ENCODE measurements at regions not wholly inside any gene's neighbourhood (a gene's known extent, or its start where the extent isn't known, plus 50 kb on each side); places are given as distances from the start of the nearest gene placed in this dataset.
"Not testable (repeated sequence)": the region's sequence is repeated elsewhere in the genome, so short reads cannot be mapped to it uniquely, and the experiment has no call there.

DNA sequence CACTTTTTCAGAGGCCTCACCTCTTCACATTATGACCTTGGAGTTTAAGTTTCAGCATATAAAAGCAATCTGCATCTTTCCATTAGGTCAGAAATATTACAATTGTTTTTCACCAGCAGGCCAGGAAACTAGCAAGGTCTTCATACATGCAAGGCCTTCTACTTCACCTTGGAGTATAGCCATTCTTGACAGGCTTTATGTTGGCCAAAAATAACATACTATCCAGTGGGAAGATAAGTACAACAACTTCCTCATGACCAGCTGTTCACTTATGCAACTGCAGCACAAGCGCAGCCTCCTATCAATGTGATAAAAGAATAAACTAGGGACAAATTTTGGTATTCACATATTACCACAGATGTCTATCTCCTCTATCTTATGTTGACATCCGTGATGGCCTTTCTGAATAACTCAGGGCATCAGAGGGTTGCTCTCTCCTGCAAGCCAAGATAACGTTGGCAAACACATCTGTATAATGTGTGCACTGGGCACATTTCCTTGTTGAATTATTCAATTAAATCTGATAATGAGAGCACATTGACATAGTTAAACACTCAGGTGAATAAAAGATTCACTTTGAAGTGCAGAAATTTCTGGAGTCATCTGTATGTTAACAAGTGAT is 239.8 kb downstream of the FZD1 start:
- Mint-ChIP-seq H3K27me3 (no peaks in the 10 kb centered on the region), H3K4me3 (no peak overlapping the region), H3K36me3 (ENCODE audit: low read depth) (no peaks in the 10 kb centered on the region), H3K27ac (no peak overlapping the region), H3K9me3 (peaks cover 2% of the 10 kb centered on the region), H3K4me1 (no peaks in the 10 kb centered on the region)
- ChIA-PET POLR2A (no interaction called here), CTCF (no interaction called here)
- no peak for DNase-seq
- intact Hi-C loops (cut with micrococcal nuclease) = no loop called here
- TF ChIP-seq, protein P1, sequence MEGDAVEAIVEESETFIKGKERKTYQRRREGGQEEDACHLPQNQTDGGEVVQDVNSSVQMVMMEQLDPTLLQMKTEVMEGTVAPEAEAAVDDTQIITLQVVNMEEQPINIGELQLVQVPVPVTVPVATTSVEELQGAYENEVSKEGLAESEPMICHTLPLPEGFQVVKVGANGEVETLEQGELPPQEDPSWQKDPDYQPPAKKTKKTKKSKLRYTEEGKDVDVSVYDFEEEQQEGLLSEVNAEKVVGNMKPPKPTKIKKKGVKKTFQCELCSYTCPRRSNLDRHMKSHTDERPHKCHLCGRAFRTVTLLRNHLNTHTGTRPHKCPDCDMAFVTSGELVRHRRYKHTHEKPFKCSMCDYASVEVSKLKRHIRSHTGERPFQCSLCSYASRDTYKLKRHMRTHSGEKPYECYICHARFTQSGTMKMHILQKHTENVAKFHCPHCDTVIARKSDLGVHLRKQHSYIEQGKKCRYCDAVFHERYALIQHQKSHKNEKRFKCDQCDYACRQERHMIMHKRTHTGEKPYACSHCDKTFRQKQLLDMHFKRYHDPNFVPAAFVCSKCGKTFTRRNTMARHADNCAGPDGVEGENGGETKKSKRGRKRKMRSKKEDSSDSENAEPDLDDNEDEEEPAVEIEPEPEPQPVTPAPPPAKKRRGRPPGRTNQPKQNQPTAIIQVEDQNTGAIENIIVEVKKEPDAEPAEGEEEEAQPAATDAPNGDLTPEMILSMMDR (IDR thresholded peaks at IDR 0.05) = no peak
- ATAC-seq (ENCODE audit: low read depth) = no peak

DNA sequence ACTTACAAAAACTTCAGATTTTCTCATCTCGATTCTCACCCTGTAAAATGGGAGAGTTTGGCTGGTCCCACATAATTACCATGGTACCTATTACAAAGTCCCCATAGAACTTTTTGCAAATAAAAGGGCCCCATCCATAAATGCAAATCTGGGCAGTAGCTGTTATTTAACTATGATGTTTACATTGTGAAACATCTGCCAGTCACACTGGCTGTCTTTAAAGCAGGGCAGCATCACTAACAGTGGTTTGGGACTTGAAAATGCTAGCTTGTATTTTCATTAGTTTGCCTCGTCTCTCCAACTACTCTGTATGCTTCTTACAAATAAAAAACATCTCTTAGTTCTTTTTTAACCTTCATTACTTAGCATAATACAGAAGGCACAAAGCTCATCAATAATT is 240.7 kb downstream of the FZD1 start:
- no peak overlapping the region for H3K4me3 Mint-ChIP-seq
- no peaks in the 10 kb centered on the region for H3K27me3 Mint-ChIP-seq
- H3K4me1 Mint-ChIP-seq = no peaks in the 10 kb centered on the region
- ChIA-PET CTCF (no interaction called here), POLR2A (no interaction called here)
- peaks cover 2% of the 10 kb centered on the region for H3K9me3 Mint-ChIP-seq
- TF ChIP-seq, protein P1 (IDR thresholded peaks at IDR 0.05) = no peak
- intact Hi-C loops (cut with micrococcal nuclease) = no loop called here
- DNase-seq = no peak
- no peak overlapping the region for H3K27ac Mint-ChIP-seq
- no peaks in the 10 kb centered on the region for H3K36me3 Mint-ChIP-seq (ENCODE audit: low read depth)
- ATAC-seq (ENCODE audit: low read depth) = no peak

DNA sequence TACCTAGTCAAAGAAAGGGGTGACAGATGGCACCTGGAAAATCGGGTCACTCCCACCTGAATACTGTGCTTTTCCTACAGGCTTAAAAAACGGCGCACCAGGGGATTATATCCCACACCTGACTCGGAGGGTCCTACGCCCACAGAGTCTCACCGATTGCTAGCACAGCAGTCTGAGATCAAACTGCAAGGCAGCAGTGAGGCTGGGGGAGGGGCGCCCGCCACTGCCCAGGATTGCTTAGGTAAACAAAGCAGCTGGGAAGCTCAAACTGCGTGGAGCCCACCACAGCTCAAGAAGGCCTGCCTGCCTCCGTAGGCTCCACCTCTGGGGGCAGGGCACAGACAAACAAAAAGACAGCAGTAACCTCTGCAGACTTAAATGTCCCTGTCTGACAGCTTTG is 242.7 kb downstream of the FZD1 start:
- CTCF ChIA-PET = not testable (repeated sequence)

DNA sequence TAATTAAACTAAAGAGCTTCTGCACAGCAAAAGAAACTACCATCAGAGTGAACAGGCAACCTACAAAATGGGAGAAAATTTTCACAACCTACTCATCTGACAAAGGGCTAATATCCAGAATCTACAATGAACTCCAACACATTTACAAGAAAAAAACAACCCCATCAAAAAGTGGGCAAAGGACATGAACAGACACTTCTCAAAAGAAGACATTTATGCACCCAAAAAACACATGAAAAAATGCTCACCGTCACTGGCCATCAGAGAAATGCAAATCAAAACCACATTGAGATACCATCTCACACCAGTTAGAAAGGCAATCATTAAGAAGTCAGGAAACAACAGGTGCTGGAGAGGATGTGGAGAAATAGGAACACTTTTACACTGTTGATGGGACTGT is 247.6 kb downstream of the FZD1 start:
- intact Hi-C loops (cut with micrococcal nuclease); ATAC-seq (ENCODE audit: low read depth); H3K36me3 Mint-ChIP-seq (ENCODE audit: low read depth); CTCF ChIA-PET; H3K27me3 Mint-ChIP-seq; POLR2A ChIA-PET; H3K27ac Mint-ChIP-seq; H3K9me3 Mint-ChIP-seq; H3K4me1 Mint-ChIP-seq; DNase-seq; H3K4me3 Mint-ChIP-seq: not testable (repeated sequence)

More for the DNA sequence above, 242.7 kb downstream of the FZD1 start:
- DNase-seq; POLR2A ChIA-PET; H3K9me3 Mint-ChIP-seq; H3K27ac Mint-ChIP-seq; intact Hi-C loops (cut with micrococcal nuclease); H3K4me3 Mint-ChIP-seq; H3K36me3 Mint-ChIP-seq (ENCODE audit: low read depth); H3K27me3 Mint-ChIP-seq; ATAC-seq (ENCODE audit: low read depth); H3K4me1 Mint-ChIP-seq: not testable (repeated sequence)

DNA sequence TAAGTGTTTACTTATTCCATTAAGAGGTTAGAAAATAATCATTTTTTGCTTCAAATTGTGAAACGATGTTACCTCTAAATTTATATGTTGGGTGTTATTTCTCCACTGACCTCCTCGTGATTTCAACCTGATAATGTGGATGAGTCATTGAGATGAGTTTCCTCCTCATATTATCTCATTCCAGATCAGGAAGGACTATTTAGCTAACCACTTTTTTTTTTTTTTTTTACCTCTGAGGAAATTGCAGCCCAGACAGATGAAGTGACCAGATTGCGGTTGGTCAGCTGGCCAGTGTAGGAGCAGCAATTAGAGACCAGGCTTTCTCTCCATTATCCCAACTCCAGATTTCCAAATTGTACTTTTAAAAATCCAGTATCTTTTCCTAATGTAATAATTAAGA is 248.7 kb downstream of the FZD1 start:
- intact Hi-C loops (cut with micrococcal nuclease) = no loop called here
- DNase-seq (no peak), ATAC-seq (ENCODE audit: low read depth) (no peak)
- H3K27ac Mint-ChIP-seq = no peak overlapping the region
- ChIA-PET CTCF (no interaction called here), POLR2A (no interaction called here)
- TF ChIP-seq, protein P1 (IDR thresholded peaks at IDR 0.05) = no peak
- H3K4me3 Mint-ChIP-seq = no peak overlapping the region
- no peaks in the 10 kb centered on the region for H3K36me3 Mint-ChIP-seq (ENCODE audit: low read depth)
- no peaks in the 10 kb centered on the region for H3K4me1 Mint-ChIP-seq
- H3K9me3 Mint-ChIP-seq = no peaks in the 10 kb centered on the region
- no peaks in the 10 kb centered on the region for H3K27me3 Mint-ChIP-seq

DNA sequence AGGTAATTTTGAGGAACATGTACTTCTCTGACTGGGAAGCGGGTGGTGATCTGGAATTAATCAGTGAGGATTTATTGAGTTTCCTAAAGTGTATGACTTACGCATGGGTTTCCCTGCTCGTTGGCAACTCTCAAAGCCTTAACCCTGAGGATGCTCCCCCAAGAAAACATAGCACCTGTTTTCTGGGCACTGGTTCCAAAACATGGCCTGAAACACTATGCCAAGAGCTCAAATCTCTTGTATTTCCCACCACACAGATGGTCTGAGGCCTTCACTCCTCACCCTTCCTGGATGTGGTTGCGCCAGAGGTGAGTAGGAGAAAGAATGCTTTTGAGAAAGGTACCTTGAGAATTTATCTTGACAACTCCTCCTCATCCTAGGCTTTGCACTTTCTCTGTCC is 250.4 kb downstream of the FZD1 start:
- Mint-ChIP-seq H3K9me3 (no peaks in the 10 kb centered on the region), H3K4me3 (no peak overlapping the region), H3K36me3 (ENCODE audit: low read depth) (no peaks in the 10 kb centered on the region), H3K27ac (no peak overlapping the region), H3K27me3 (no peaks in the 10 kb centered on the region), H3K4me1 (no peaks in the 10 kb centered on the region)
- no peak for DNase-seq
- ChIA-PET POLR2A (no interaction called here), CTCF (no interaction called here)
- TF ChIP-seq, protein P1 (IDR thresholded peaks at IDR 0.05) = no peak
- intact Hi-C loops (cut with micrococcal nuclease) = no loop called here
- no peak for ATAC-seq (ENCODE audit: low read depth)
